SHP77 (cell line): ENCODE measurements at regions not wholly inside any gene's neighbourhood (a gene's known extent, or its start where the extent isn't known, plus 50 kb on each side); places are given as distances from the start of the nearest gene placed in this dataset.

ENCODE experiments used
- DNase-seq, 2 experiments: peaks; one replicate each; lab custom pipeline; 2025; lab: John Stamatoyannopoulos, UW

DNA sequence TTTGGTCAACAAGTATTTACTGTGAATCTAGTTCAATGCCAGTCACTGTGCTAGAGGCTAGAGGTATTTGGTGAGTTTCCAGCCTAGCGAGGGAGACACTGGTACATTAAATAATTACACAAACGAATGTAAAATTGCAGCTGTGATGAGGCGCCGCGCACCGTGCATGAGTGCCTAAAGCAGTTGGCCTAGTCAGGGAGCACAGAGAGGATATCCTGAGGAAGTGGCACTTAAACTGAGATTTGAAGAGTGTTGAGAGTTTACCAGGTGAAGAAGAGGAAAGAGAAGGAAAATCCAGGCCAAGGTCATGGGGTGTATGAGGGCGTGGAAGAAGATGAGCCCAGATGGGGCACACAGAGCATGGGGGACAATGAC, 157.6 kb upstream of the NDUFV2 start:
- DNase-seq: no peak

DNA sequence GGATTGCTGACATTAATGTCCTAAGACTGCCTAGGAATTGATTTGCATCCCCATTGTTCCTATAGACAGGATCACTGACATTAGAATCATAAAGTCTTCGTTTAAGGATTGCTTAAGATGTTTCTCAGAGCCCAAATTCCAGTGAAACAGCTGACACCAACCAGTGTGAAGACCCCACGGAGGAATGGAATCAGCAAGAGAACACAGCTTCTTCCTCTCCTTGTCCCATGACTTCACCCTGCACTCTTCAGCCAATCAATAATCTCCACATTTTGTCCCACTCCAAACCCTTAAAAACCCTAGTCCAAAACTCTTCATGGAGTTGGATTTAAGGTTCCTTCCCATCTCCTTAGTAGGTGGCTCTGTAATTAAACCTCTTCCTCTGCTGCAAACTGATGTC, 157.0 kb upstream of the NDUFV2 start:
- DNase-seq: no peak

DNA sequence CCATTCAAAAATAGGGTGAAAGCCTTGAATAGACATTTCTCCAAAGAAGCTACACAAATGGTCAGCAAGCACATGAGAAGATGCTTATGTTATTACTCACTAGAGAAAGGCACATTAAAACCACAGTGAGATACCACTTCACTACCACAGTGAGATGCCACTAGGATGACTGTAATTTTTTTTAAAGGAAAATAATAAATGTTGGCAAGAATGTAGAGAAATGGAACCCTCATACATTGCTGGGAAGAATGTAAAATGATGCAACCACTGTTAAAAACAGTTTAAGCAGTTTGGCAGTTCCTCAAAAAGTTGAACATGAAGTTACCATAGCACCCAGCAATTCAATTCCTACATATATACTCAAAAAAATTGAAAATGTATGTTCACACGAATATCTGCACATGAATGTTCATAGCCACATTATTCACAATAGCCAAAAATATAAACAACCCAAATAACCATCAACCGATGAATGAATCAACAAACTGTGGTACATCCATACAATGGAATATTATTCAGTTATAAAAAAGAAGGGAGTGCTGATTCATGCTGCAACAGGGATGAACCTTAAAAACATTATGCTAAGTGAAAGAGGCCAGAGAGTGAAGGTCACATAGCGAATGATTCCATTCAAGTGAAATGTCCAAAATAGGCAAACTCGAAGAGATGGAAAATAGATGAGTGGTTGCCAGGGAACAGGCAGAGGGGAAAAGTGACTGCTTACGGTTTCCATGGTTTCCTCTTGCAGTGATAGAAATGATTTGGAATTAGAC, 156.2 kb upstream of the NDUFV2 start:
- no peak for DNase-seq

DNA sequence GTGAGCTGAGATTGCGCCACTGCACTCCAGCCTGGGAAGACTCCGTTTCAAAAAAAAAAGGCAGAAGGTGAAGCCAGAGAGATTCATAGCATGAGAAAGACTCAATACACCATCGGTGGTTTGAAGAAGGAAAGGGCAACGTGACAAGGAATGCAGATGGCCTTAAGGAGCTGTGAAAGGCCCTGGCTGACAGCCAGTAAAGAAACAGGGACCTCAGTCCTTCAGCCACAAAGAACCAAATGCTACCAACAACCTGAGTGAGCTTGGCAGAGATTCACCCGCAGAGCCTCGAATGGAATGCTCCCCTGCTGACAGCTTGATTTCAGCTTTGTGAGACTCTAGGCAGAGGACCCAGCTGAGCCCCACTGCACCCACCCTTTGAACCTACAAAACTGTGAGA, 154.9 kb upstream of the NDUFV2 start:
- no peak for DNase-seq

DNA sequence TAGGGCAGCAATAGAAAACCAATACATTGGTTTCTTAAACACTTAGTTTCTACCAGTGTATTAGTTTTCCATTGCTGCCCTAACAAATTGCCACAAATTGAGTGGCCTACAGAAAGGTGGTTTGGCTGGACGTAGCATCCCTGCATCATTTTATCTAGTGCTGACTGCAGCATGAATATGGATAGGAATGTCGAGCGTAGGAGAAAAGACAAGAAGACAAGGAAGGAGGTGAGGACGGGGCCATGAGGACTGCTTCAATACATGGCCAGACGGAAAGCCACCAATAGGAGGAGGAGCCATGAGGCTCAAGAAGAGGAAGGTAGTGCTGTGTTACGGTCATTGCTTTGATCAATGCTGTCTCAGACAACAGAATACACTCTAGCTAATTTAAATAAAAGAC, 154.5 kb upstream of the NDUFV2 start:
- DNase-seq: no peak

DNA sequence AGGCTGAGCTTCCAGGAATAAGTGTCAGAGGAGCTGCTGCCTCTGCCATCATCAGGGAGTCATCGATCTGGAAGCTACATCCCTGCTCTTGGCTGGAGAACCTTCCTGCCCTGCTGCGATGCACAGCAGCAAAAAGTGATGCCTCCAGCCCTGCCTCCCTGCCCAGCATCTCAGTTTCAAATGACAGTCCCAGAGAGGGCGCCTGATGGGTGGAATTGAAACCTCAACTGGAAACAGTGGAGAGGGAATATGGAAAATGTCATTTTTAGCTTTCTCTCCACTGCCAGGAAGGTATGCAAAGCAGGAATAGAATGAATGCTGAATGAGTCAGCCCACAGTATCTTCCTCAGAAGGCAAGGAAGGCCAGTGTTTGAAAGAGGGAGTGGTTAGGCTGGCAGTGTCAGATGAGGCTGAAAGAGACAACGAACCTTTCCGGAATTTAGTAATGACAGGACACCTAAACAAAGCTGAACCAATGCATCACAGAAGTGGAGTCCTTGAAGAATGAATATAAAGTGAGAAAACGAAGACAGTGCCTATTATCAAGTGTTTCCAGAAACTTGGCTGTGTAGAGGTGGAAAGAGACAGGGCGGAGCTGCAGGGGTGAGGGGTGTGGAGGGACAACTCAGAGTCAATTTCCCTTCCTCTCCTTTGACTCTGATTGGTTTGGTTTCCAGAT, 153.9 kb upstream of the NDUFV2 start:
- DNase-seq: no peak

DNA sequence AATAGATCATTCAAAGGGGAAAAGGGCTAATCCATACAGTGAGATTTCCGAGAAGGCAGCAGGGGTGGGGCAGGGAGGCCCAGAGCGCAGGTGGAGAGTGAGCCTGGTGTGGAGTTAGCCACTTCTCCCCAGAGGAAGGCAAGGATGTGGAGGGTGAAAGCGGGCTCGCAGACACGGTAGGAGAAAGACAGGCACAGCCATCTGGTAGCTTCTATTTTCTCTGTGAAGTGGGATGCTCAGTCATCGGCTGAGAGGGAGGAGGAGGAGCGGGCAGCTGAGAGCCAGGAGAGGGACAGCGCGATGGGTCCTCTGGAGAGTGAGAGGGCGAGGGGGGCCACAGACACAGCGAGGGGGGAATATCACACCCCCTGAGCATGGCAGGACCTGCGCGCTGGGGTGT, 153.3 kb upstream of the NDUFV2 start:
- peak; percentile 6 to 11 for DNase-seq

DNA sequence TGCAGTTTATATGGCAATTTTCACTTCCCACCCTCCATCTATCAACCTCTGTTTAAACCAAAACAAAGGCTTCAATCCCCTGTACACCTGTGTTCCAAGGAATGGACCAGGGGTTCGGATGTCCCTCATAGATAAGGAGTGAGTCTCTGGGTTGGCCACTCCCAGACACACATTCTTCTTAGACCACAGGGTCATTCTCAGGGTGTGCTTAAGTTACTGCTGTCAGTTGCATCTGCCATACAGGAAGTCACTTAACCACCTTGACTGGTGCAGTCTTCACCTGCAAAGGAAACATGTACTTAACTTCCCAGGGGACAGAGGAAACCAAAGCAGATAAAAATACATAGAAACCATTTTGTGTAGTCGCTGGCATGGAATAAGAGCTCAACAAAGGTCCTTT, 151.0 kb upstream of the NDUFV2 start:
- DNase-seq: no peak

DNA sequence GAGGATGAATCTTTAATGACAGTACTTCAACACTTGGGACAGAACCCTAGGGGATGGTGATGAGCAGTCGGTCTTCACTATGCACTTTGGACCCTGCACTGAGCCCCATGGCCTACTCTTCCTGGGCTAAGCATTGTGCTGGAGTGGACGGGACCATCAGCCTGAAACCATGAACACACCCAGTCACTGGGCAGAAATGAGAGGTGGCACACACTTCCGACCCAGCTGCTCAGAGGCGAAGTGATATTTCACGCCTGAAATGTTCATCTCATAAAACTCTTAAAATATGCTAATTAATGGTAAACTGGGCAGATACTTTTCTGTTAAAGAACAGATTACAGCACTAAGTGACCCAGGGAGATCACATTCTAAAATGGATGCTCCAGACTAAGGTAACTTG, 150.3 kb upstream of the NDUFV2 start:
- no peak for DNase-seq

DNA sequence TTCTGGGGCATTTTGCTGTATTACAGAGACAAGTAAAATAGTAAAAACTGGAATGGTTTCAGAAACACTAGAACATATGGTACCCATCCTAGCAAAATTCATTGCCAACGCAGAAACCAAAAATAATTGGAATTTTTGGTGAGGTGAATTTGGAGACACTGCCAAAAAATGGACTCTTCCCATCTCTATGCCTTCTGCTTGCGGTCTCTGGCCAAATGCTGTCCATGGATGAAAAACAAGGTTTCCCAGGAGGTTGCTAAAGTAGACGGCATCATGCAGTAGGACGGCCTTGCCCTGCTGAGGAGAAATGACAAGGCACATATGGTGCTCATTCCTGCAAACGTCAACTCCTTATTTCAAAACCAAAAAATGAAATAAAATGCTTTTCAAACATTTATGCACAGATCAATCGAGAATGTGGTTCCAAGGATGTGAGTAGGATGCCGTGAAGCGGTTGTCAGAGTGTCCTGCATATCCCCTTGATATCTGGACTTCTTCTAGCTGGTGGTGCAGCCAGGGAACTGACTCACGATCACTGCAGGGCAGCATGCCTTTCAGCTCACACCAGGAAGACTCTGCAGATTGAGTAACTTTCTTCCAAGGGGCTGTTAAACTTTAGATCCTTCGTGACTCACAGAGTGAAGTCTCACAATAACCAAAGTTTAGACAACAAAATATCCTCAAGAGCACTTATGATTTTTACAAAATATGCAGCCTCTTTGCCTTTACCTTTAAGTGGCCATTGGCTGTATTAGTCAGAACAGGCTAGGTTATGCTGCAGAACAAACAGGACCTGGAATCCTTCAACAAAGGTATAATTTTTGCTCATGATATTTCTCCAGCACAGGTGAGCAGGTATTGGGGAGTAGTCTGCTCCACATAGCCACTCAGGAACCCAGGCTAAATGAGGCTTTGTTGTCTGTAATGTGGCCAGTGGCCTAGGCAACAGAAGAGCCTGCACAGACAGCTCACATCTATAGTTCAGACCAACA, 149.4 kb upstream of the NDUFV2 start:
- DNase-seq: no peak

DNA sequence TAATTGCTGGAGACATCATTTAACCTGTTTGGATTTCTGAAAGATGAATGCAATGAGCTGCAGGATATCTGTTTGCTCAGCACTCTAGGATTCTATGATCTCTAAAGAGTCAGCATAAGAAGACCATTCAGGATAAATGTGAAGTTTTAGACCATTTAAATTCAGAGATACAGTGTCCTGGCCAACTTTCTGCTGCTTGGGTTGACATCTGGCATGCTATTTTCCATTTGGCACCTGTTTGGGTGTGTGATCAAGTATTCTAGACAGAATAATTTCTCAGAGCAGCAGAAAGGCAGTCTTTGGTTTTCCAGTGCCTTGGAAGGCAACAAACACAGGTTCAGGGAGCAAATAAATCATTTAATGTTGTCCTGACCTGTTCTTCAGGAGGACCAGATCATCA, 144.8 kb upstream of the NDUFV2 start:
- no peak for DNase-seq

DNA sequence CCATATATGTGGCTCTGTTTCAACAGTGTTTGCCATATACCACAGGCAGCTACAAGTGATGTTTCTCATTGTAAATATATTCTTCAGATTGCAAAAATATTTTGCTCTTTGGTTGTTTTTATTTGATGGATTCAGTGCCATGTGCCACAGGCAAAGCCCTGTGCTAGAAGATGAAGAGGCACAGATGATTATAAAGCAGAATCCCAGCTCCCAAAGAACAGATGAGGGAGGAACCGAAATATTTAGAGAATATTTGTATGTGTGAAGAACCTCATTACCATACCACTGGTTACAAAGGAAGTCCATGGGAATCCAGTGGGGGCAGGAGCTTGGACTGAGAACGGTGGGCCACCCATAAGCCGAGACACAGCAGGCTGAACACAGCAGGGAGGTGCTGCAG, 143.8 kb upstream of the NDUFV2 start:
- no peak for DNase-seq

DNA sequence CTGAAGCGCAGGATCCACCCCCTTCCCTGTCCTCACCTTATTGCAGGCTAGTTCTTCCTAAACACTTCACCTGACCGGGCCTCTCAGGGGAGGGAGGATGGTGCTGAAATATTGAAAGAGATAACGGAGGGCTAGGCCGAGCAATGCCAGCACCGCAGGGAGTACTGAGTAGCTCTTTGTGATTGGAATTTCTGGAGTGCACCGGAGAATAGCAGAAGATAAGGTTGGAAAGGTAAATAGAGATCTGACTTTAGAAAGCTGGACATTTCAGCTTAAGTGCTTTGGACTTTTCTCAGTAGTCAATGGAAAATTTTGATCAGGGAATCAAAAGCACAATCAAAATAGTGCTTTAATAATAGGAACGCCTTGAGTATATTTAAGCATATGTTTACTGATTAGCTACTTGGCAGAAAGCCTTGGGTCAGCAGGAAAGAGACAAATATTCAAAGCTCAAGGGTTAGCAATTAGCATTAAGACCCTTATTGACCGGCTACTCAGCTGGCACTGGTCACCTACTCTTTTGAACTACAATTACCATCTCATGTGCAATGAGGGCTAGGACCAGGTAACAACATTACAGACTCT, 142.9 kb upstream of the NDUFV2 start:
- no peak for DNase-seq

DNA sequence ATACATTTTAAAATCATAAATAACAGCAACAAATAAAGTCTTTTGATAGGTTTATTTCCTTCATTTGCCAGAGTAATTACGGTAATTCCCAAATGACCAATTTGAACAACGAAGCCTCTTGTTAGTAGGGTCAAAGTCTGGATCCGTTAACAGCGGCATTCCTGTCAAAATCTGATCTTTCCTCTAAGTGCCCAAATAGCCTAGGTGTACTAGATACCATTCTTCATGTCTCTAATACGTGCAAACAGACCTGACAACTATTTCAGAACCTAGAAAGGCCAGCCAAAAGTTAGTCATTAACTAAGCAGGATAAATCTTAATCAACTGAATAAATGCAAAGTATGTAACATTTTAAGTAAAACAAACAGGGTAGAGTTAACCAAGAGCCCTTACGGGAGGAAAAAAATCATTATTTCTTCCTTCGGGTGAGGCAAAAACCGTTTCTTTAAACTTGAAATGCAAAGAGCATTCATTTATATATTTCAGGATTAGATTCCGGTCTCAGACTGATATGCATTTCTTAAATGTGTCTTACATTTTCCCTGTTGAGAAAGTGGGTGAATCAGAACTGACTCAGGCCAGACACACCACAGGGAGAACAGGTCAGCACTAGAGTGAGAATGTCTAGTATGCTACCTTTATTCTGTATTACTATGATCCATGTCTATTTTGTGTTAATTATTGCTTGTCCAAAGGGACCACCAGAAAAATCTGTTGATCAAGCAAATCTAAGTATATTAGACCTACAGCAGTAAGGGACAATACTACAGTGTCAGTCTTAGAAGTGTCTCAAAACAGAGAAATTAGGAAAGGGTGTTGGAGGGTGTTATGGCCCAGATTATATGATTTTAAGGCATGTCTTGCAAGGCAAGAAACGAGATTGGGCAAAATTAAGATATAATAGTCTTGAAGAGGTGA, 141.5 kb upstream of the NDUFV2 start:
- DNase-seq: no peak

DNA sequence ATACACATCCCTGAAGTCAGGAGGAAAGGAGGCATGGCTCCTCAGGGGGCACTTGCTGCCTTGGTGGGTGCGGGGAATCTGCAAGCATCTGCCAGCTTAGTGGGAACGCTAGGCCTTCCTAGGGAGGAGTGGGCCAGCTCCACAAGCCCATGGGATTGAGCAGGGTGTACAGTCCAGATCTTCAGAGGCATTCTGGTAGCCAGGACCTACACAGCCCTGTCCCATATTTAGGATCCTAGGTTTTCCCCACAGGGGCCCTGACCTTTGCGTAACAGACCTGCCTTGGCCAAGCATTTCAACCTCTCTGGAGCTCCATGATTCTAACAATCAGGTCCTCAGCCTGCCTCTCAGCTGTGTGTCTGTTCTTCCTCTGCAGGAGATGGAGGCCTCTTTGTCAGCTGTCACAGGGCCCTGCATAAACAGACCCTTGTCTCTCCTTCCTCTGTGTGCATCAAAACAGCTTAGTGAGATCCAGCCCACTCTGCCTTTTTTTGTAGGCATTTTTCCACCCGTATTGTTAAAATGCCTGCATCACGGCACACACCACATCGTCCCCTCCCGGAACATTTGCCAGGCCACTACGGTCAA, 140.2 kb upstream of the NDUFV2 start:
- no peak for DNase-seq

DNA sequence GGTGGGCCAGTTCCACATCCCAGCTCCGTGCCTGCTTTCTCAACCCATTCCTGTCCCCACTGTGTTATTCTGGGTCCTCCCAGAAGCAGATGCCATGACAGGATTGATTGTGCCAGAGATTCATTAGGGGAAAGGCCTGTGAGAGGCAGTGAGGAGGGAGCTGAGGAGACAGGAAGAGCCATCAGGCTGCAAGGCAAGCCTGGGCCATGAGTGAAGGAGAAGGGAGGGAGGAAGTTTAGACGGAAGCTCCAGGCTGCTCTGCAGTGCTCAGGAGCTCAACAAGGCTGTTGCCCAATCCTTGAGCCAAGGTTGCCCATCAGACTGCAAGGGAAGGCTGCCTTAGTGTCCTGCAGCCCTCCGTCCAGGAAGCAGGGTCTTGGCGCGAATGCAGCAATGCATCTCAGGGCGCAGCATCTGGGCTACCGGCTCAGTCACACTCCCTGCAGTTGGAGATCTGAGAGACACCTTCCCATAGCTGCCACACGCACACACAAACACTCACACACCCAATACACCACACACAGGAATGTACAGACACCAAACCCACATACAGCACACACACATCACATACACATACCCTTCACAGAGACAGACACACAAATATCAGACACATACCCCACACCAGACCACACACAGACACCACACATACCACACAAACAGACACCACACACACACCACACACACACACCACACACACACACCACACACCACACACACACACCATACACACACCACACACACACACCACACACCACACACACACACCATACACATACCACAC, 139.5 kb upstream of the NDUFV2 start:
- no peak for DNase-seq

DNA sequence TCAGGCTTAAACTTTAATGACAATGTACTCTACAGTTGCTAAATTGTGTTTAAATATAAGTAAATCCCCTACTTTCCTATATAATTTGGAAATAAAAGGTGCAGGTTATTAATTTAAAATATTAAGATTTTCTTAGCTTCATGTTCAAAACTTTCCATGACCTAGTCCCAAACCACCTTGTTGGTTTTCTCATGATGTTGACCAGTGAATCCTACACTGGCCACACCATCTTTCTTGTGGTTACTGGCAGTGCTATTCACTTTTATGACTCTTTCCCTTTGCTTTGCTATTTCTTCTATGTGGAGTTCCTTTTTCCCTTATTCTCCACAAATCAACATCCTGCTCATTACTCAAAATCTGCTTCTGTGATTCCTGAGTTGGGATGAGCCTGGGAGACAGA, 138.6 kb upstream of the NDUFV2 start:
- no peak for DNase-seq

DNA sequence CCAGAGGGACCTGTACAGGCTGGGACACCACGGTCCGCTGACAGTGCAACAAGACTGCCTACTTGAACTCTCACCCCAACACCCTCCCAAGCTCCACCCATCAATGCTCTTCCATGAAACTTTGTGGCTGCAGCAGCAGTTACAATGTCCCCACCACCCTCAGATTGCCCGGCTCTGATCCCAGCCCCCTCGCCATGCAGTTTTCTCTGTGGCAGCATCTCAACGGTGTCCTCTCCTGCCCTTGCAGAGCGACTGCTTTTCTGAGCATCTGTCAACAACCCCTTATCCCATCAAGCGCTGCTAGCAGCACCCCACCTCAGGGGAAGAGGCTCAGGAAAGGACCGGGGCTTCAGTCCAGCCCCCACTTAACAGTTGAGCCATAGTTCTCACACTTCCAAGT, 137.1 kb upstream of the NDUFV2 start:
- DNase-seq: no peak

DNA sequence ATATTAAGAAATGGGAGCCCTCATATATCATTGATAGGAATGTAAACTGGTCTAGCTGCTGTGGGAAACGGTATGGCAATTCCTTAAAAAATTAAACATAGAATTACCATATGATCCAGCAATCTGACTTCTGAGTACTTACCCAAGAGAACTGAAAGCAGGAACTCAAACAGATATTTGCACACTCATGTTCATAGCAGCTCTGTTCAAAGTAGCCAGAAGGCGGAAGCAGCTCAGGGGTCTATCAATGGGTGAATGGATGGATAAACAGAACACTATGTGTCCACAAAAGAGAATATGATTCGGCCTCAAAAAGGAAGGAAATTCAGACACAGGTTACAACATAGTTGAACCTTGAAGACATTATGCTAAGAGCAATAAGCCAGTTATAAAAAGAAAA, 135.7 kb upstream of the NDUFV2 start:
- no peak for DNase-seq

DNA sequence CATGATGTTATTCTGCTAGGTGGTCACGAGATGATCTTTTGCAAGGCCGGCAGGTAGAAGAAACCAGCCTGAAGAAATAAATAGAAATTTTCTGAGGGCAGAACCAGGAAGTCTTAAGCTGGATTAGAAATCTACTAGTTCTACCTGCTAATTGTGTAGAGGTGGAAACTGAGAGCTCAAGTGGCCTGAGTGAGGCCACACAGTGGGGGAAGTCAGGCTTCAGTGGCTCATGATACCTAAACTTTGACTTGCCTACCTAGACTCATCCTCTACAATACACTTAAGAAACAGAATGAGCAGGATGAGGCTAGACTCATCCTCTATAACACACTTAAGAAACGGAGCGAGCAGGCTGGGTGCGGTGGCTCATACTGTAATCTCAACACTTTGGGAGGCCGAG, 134.9 kb upstream of the NDUFV2 start:
- no peak for DNase-seq
